ENCODE measurements at regions not wholly inside any gene's neighbourhood (a gene's known extent, or its start where the extent isn't known, plus 50 kb on each side); places are given as distances from the start of the nearest gene placed in this dataset.

- no peak for DNase-seq (ENCODE audit: low spot score)
- no peak for TF ChIP-seq CTCF (IDR thresholded peaks at IDR 0.05; ENCODE audit: extremely low read depth, missing control alignments)
Measured at GRCh38 chr10:106327747-106328146, 836.8 kb downstream of the SORCS1 start.

- no peak for DNase-seq (ENCODE audit: low spot score)
- no peak for TF ChIP-seq CTCF (IDR thresholded peaks at IDR 0.05; ENCODE audit: extremely low read depth, missing control alignments)
Measured at GRCh38 chr10:106320876-106321275, 843.6 kb downstream of the SORCS1 start.

GRCh38 chr10:106320078-106320477, 844.4 kb downstream of the SORCS1 start:
- TF ChIP-seq CTCF (IDR thresholded peaks at IDR 0.05; ENCODE audit: extremely low read depth, missing control alignments), result no peak
- DNase-seq (ENCODE audit: low spot score), result no peak

GRCh38 chr10:106317554-106317953, 847.0 kb downstream of the SORCS1 start:
- TF ChIP-seq CTCF (IDR thresholded peaks at IDR 0.05; ENCODE audit: extremely low read depth, missing control alignments), result no peak
- DNase-seq (ENCODE audit: low spot score), result no peak

GRCh38 chr10:106313041-106313440, 851.5 kb downstream of the SORCS1 start:
- no peak for TF ChIP-seq CTCF (IDR thresholded peaks at IDR 0.05; ENCODE audit: extremely low read depth, missing control alignments)
- no peak for DNase-seq (ENCODE audit: low spot score)

GRCh38 chr10:106312087-106312486, 852.4 kb downstream of the SORCS1 start:
- TF ChIP-seq CTCF (IDR thresholded peaks at IDR 0.05; ENCODE audit: extremely low read depth, missing control alignments), result no peak
- DNase-seq (ENCODE audit: low spot score), result no peak

- TF ChIP-seq CTCF (IDR thresholded peaks at IDR 0.05; ENCODE audit: extremely low read depth, missing control alignments), result no peak
- no peak for DNase-seq (ENCODE audit: low spot score)
Measured at GRCh38 chr10:106311590-106311989, 852.9 kb downstream of the SORCS1 start.

Data from GM20000 (cell line).